GM21825 (cell line): ENCODE measurements at regions not wholly inside any gene's neighbourhood (a gene's known extent, or its start where the extent isn't known, plus 50 kb on each side); places are given as distances from the start of the nearest gene placed in this dataset.

Experiments
- ATAC-seq: cut with Tn5 transposase; IDR thresholded peaks from one replicate; pipeline ENCODE4 v1.9.1; 2021; ENCODE audit warnings: mild to moderate bottlenecking, moderate library complexity; ENCODE audit not compliant: unreplicated experiment

- ATAC-seq: no peak
These were observed 58.8 kb upstream of the UBL3 start for GRCh38 chr13:29909081-29909730.

- ATAC-seq: no peak
These were observed 58.1 kb upstream of the UBL3 start for GRCh38 chr13:29908416-29909080.

GRCh38 chr13:29907670-29908069, 57.3 kb upstream of the UBL3 start:
- ATAC-seq: no peak

- ATAC-seq: no peak
These were observed 56.1 kb upstream of the UBL3 start for GRCh38 chr13:29906432-29907011.

GRCh38 chr13:29905845-29906244, 55.4 kb upstream of the UBL3 start:
- no peak for ATAC-seq

- no peak for ATAC-seq
These were observed 53.6 kb upstream of the UBL3 start for GRCh38 chr13:29903996-29904395.

- no peak for ATAC-seq
These were observed 53.1 kb upstream of the UBL3 start for GRCh38 chr13:29903543-29903942.

GRCh38 chr13:29902632-29903305, 52.4 kb upstream of the UBL3 start:
- no peak for ATAC-seq

- no peak for ATAC-seq
These were observed 51.6 kb upstream of the UBL3 start for GRCh38 chr13:29901710-29902631.
